DMS153 (cell line): ENCODE measurements at regions not wholly inside any gene's neighbourhood (a gene's known extent, or its start where the extent isn't known, plus 50 kb on each side); places are given as distances from the start of the nearest gene placed in this dataset.
"Not testable (repeated sequence)": the region's sequence is repeated elsewhere in the genome, so short reads cannot be mapped to it uniquely, and the experiment has no call there.

Source experiments
- DNase-seq: peaks from one replicate; lab custom pipeline; 2025; lab: John Stamatoyannopoulos, UW

DNA sequence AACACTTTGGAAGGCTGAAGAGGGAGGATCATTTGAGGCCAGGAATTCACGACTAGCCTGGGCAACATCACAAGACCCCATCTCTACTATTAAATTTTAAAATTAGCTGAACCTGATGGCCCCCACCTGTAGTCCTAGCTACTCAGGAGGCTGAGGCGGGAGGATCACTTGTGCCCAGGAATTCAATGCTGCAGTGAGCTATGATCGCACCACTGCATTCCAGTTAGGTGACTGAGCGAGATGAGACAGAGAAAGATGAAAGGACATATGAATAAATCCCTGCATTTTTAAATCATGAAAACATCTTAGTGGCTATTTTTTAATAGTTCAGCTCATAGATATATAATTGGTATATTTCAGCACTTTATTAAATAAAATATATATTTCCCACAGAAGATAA is 93.8 kb downstream of the GPR63 start:
- DNase-seq, result no peak

DNA sequence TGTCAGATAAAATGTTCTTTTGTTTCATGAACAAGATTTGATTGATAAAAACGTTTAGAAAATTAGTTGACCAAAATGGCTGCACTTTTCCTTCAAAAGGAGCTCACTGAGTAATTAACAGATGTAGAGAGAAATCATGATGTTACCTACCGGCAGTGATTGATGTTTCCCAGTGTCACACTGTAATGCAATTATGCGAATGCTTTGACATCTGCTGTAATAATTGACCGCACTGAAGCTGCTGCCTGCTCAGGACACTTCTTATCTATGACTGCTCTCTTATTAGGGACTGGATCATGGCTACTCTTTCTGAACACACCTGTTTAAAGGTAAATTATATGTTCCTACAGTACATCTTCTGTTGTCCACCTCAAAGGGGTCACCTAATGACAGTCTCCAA is 94.6 kb downstream of the GPR63 start:
- DNase-seq, result no peak

DNA sequence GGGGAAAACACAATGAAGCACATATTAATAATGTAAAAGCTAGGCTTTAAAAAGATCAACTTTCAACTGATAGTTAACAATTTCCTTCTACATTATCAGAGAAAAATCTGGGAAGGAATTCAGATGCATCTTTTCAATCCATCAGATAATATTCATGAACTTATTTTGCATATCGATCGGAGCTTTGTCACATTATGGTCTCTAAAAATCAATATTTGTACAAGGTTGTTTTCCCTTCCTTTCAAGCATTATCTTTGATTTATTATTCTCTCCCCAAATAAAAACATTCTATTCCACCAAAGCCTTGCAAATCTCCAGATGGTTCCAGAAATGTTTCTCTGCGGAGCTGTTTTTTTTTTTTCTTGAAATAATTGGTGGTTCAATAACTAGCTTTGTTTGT is 101.9 kb downstream of the GPR63 start:
- no peak for DNase-seq

DNA sequence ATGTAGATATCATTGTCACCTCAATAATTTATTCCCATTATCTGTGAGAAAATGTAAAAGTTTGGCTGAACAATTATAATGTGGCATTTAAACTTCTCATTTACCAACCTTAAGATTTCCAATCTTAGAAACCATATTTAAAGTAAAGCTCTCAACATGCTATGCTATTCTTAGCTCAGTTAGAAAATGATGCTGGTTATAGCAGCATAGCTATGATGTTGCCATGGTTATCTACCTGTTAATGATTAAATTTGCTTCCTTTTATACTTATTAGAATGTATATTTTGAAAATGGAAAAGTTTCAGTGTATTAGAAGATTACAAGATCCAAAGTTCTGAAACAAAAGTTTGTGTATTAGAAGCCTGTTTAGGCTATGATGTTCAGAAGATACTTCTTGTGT is 110.1 kb downstream of the GPR63 start:
- no peak for DNase-seq

DNA sequence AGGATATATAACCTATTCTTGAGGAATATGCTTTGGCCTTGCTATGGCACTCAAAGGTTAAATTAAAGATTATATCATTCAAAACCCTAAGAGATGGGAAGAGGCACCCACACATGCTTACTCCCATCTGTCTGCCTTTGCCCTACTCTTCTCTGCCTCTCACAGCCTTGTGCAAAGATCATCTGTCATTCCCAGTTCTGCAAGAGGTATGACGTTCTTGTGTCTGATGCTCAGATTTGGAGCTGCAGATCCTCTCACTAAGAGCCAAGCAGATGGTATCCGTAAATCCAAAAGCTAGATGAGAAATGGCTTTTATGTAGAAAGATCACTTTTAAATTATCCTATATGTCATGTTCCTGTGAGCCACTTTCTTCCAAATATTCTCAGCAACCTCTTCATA is 112.0 kb downstream of the GPR63 start:
- no peak for DNase-seq

DNA sequence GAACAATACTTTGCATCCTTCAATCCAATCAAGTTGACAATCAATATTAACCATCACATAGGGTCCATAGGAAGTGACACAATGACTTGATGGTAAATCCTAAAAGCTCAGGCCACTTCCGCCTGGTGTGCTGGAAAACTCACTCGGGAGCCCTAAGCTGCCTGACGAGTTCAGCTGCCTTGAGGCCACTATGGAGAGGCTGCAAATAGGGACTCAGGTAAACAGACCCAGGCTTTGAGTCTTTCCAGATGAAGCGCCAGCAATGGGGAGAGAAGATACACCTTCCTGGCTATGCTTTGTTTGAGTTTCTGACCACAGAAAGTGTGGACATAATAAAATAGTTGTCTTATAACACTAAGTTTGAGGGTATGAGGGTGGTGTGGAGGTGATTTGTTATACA is 112.6 kb downstream of the GPR63 start:
- DNase-seq, result peak; percentile 16

DNA sequence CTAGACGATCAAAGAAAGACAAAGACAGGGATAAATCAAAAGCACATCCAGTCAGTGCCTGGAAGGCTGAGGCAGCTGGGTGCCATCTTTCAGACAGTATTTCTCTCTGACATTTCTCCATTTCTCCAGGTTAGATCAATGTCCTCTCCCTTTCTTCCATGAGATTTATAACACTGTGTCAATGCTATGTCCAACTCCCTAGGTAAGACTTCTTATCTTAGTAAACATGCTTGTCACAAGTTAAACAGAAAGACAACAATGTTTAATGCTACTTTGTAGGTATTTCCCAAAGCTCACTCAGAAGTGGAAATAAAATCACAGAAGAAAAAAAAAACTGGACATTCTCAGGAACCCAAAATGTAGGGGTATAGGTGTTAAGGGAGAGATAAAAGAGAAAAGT is 113.9 kb downstream of the GPR63 start:
- DNase-seq, result no peak

DNA sequence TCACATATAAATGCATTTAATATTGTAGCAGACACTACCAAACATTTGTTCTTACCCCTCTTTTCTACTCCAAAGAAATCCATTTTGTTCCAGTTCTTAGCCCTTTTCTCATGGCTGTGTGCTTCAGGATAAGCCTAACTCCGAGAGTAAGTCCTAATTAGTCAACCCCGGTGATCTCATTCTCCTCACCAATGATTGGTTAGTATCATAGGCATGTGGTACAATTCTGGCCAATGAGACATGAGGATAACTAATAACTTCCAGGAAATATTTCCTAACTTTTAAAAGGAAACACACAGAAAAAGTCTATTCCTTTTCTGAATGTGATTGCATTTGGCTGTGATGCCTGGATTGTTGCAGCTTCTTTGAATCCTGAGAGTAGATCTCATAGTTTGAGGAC is 116.0 kb downstream of the GPR63 start:
- no peak for DNase-seq

GRCh38 chr6:96716221-96716620 is 121.1 kb downstream of the GPR63 start:
- no peak for DNase-seq

DNA sequence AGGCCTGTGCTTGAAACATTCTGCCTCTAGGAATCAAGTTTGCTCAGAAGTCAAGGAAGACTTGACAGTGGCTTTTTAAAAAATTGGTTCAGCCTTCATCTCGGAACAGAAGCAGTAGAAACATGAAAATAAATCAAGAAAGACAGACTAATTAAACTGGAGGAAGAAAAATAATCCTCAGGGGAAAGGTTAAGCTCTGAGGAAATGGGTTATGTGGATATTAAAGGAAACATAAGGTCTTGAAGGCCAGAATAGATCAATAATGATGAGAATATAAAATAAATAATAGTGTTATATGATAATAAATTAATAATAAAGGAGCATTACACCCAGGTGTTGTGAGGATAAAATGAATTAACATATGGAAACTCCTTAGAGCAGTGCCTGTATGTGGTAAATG is 121.7 kb downstream of the GPR63 start:
- DNase-seq, result no peak

GRCh38 chr6:96704713-96705112 is 132.6 kb downstream of the GPR63 start:
- no peak for DNase-seq

GRCh38 chr6:96702626-96703025 is 134.7 kb downstream of the GPR63 start:
- DNase-seq, result no peak

DNA sequence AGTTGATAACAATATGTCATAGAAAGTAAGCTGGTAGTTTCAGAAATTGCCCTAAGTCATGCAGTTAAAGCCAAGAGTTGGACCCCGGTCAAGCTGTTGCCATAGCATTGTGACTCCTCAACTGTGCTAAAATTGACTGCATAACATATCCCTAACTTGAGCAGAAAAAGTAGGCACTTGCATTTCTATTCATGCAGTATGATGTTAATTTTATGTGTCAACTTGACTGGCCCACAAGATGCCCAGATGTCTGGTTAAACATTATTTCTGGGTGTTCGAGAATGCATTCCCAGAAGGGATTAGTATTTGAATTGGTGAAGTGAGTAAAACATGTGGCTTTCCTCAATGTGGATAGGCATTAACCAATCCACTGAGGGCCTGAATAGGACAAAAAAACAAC is 136.4 kb downstream of the GPR63 start:
- no peak for DNase-seq

- DNase-seq, result not testable (repeated sequence)
Measured at GRCh38 chr6:96694429-96694828, 131.5 kb downstream of the FHL5 start.

GRCh38 chr6:96687121-96687520 is 124.2 kb downstream of the FHL5 start:
- no peak for DNase-seq

DNA sequence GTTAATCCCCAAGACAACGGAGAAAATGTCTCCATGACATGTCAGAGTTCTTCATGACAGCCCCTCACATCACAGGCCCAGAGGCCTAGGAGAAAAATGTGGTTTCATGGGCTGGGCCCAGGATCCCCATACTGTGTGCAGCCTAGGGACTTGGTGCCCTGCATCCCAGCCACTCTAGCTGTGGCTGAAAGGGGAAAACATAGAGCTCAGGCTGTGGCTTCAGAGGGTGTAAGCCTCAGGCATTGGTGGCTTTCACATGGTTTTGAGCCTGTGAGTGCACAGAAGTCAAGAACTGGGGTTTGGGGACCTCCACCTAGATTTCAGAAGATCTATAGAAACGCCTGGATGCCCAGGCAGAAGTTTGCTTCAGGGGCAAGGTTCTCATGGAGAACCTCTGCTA is 122.8 kb downstream of the FHL5 start:
- DNase-seq, result no peak

DNA sequence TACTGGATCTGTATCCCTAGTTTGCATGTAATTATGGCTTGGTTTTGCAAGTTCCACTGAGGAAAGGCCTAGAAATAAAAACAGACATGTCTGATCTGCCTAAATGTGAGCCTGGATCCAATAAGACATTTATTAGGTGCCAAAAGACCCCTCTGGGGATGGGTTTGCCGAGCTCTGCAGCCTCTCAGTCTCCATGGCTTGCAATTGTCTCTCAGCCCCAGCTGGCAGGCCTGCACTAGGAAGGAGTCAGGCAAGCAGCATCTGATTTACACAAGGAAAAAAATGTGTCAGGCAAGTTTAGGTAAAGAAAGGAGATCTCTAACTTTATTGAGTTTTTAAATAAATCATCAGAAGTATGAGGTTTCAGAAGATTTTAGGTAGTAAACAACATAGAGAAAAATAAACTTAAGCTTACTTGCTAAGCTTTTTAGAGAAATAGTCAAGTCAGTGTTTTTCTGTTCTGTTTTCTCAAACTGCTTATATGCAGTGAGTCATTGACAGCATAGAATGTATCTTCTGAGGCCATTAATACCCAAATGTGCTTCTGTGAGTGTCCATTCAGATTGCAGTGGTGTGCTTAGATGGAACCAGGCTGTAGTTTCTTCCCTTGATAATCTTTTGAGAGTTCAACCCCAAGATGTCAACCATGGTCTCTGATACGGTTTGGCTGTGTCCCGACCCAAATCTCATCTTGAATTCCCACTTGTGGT is 121.0 kb downstream of the FHL5 start:
- no peak for DNase-seq

DNA sequence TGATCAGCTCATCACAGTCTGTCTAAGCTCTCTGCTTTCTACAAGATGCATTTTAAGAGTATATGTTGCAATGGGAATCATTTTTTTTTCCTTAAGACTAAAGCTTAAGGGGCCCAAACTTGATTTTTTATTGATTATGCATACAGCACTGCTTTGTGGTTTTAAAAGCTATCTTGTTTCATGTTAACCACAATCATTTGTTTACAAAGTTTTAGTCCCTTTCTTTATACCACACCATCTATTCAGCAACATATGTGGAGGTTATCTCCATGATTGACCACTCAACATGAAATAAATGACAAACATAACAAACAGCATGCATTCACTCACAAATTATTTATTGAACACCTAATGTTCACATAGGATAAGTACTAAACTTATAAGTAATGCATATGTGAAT is 119.1 kb downstream of the FHL5 start:
- DNase-seq, result no peak

GRCh38 chr6:96675597-96675996 is 112.7 kb downstream of the FHL5 start:
- no peak for DNase-seq
